ENCODE measurements at regions not wholly inside any gene's neighbourhood (a gene's known extent, or its start where the extent isn't known, plus 50 kb on each side); places are given as distances from the start of the nearest gene placed in this dataset.

- TF ChIP-seq, protein P1, sequence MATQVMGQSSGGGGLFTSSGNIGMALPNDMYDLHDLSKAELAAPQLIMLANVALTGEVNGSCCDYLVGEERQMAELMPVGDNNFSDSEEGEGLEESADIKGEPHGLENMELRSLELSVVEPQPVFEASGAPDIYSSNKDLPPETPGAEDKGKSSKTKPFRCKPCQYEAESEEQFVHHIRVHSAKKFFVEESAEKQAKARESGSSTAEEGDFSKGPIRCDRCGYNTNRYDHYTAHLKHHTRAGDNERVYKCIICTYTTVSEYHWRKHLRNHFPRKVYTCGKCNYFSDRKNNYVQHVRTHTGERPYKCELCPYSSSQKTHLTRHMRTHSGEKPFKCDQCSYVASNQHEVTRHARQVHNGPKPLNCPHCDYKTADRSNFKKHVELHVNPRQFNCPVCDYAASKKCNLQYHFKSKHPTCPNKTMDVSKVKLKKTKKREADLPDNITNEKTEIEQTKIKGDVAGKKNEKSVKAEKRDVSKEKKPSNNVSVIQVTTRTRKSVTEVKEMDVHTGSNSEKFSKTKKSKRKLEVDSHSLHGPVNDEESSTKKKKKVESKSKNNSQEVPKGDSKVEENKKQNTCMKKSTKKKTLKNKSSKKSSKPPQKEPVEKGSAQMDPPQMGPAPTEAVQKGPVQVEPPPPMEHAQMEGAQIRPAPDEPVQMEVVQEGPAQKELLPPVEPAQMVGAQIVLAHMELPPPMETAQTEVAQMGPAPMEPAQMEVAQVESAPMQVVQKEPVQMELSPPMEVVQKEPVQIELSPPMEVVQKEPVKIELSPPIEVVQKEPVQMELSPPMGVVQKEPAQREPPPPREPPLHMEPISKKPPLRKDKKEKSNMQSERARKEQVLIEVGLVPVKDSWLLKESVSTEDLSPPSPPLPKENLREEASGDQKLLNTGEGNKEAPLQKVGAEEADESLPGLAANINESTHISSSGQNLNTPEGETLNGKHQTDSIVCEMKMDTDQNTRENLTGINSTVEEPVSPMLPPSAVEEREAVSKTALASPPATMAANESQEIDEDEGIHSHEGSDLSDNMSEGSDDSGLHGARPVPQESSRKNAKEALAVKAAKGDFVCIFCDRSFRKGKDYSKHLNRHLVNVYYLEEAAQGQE (IDR thresholded peaks at IDR 0.05; ENCODE audit: low read depth): no peak
- TF ChIP-seq EGR1 (IDR thresholded peaks at IDR 0.05; ENCODE audit: low read depth) (no peak), SRF (IDR thresholded peaks at IDR 0.05; ENCODE audit: low read depth) (no peak), JUND (IDR thresholded peaks at IDR 0.05) (no peak), FOSL1 (IDR thresholded peaks at IDR 0.05; ENCODE audit: low read depth) (no peak)
These were observed 671.0 kb upstream of the C16orf82 start (continued) for GRCh38 chr16:26395700-26396099.

GRCh38 chr16:26396511-26397235 lies 670.1 kb upstream of the C16orf82 start:
- RAD21 ChIA-PET (ENCODE audit: low non-redundant PET in 1 of 2, low total read pairs in 2 of 2, uncharacterized antibody in 2 of 2, unreplicated experiment in 2 of 2): no interaction called here
- POLR2A ChIA-PET: no interaction called here
- Histone ChIP-seq H3K9ac (ENCODE audit: low read length) (no peak overlapping the region), H3K4me1 (ENCODE audit: control insufficient read depth in 1 of 2, insufficient read depth in 2 of 2, low read length in 2 of 2) (no peaks in the 10 kb centered on the region), H2AFZ (ENCODE audit: low read depth, low read length, poor library complexity, severe bottlenecking) (no peak overlapping the region), H3K27ac (ENCODE audit: low read depth, low read length) (no peak overlapping the region), H4K20me1 (ENCODE audit: insufficient read depth) (no peaks in the 10 kb centered on the region), H3K9me3 (ENCODE audit: control insufficient read depth in 1 of 2, insufficient read depth in 1 of 2, low read depth in 1 of 2, low read length in 2 of 2) (peaks cover 0 to 12% of the 10 kb centered on the region in 2 experiments; a peak in 1 of 4 replicates), H3K36me3 (ENCODE audit: control insufficient read depth in 1 of 2, insufficient read depth in 2 of 2, low read length in 2 of 2) (no peaks in the 10 kb centered on the region), H3K9me2 (ENCODE audit: insufficient read depth) (no peaks in the 10 kb centered on the region), H3K4me3 (replicated peaks in 1 of 2; ENCODE audit: low read depth in 1 of 2, low read length in 2 of 2) (no peak overlapping the region), H3K79me2 (ENCODE audit: insufficient read depth, low read length) (no peaks in the 10 kb centered on the region), H3K27me3 (ENCODE audit: insufficient read depth, low read length) (no peaks in the 10 kb centered on the region), H3K4me2 (ENCODE audit: low read length) (no peak overlapping the region)
- intact Hi-C loops (cut with micrococcal nuclease): no loop called here
- BruUV-seq (replicated peaks): no TSS peak
- ATAC-seq (no peak), DNase-seq (ENCODE audit: low read depth, low spot score) (no peak)
- TF ChIP-seq MAX (IDR thresholded peaks at IDR 0.05) (no peak), ELF1 (IDR thresholded peaks at IDR 0.05; ENCODE audit: borderline replicate concordance, low read depth) (no peak), CEBPB (IDR thresholded peaks at IDR 0.05; ENCODE audit: low read depth) (no peak), SRF (IDR thresholded peaks at IDR 0.05; ENCODE audit: low read depth) (no peak), JUND (IDR thresholded peaks at IDR 0.05) (no peak), EZH2phosphoT487 (IDR thresholded peaks at IDR 0.05; ENCODE audit: borderline replicate concordance) (no peak), ZNF274 (IDR thresholded peaks at IDR 0.05; ENCODE audit: low read depth, low read length) (no peak), TCF7L2 (IDR thresholded peaks at IDR 0.05; ENCODE audit: borderline replicate concordance, extremely low read depth, insufficient read depth, insufficient read length) (no peak)
- CTCF ChIA-PET: no interaction called here
